CD4-positive, alpha-beta T cell treated with Interleukin-4 for 1 hour (primary cell): ENCODE measurements at regions not wholly inside any gene's neighbourhood (a gene's known extent, or its start where the extent isn't known, plus 50 kb on each side); places are given as distances from the start of the nearest gene placed in this dataset.
"Not testable (repeated sequence)": the region's sequence is repeated elsewhere in the genome, so short reads cannot be mapped to it uniquely, and the experiment has no call there.

Experiments used
- DNase-seq, 2 donors: peaks; one replicate each; pipeline ENCODE4 v3.0.0-alpha.2; 2020 to 2022

- not testable (repeated sequence) for DNase-seq
Measured at GRCh38 chr16:88247583-88247966, 135.2 kb upstream of the ZNF469 start.

GRCh38 chr16:88248761-88249160 is 134.0 kb upstream of the ZNF469 start:
- DNase-seq = not testable (repeated sequence)

- not testable (repeated sequence) for DNase-seq
Measured at GRCh38 chr16:88250381-88250780, 132.4 kb upstream of the ZNF469 start.

GRCh38 chr16:88252057-88252794 is 130.5 kb upstream of the ZNF469 start:
- not testable (repeated sequence) for DNase-seq

- DNase-seq = not testable (repeated sequence)
Measured at GRCh38 chr16:88258141-88258540, 124.6 kb upstream of the ZNF469 start.

GRCh38 chr16:88258764-88259525 is 123.8 kb upstream of the ZNF469 start:
- not testable (repeated sequence) for DNase-seq

GRCh38 chr16:88259538-88259937 is 123.2 kb upstream of the ZNF469 start:
- not testable (repeated sequence) for DNase-seq

- not testable (repeated sequence) for DNase-seq
Measured at GRCh38 chr16:88260146-88260545, 122.6 kb upstream of the ZNF469 start.

GRCh38 chr16:88260881-88261665 is 121.7 kb upstream of the ZNF469 start:
- DNase-seq = not testable (repeated sequence)

GRCh38 chr16:88261814-88262605 is 120.7 kb upstream of the ZNF469 start:
- not testable (repeated sequence) for DNase-seq

GRCh38 chr16:88262858-88263563 is 119.7 kb upstream of the ZNF469 start:
- not testable (repeated sequence) for DNase-seq

GRCh38 chr16:88263681-88264287 is 119.0 kb upstream of the ZNF469 start:
- DNase-seq = not testable (repeated sequence)

GRCh38 chr16:88264641-88265285 is 118.0 kb upstream of the ZNF469 start:
- peak; percentile 36 to 87 for DNase-seq

GRCh38 chr16:88265286-88265938 is 117.3 kb upstream of the ZNF469 start:
- peak; percentile 28 to 56 for DNase-seq

- DNase-seq = not testable (repeated sequence)
Measured at GRCh38 chr16:88266036-88266435, 116.7 kb upstream of the ZNF469 start.

GRCh38 chr16:88266935-88267551 is 115.7 kb upstream of the ZNF469 start:
- DNase-seq = not testable (repeated sequence)

GRCh38 chr16:88268186-88268970 is 114.4 kb upstream of the ZNF469 start:
- DNase-seq = not testable (repeated sequence)

- not testable (repeated sequence) for DNase-seq
Measured at GRCh38 chr16:88270171-88270790, 112.5 kb upstream of the ZNF469 start.
